ENCODE measurements at regions not wholly inside any gene's neighbourhood (a gene's known extent, or its start where the extent isn't known, plus 50 kb on each side); places are given as distances from the start of the nearest gene placed in this dataset.

GRCh38 chr11:26035696-26036095 is 296.2 kb upstream of the ANO3 start:
- TF ChIP-seq ZFP36 (IDR thresholded peaks at IDR 0.05; ENCODE audit: borderline replicate concordance, partially characterized antibody) (no peak), CHD4 (IDR thresholded peaks at IDR 0.05; ENCODE audit: borderline replicate concordance) (no peak), POLR2A (IDR thresholded peaks at IDR 0.05; ENCODE audit: low read length) (no peak), HMGXB4 (CRISPR knock-in tag; IDR thresholded peaks at IDR 0.05; ENCODE audit: borderline replicate concordance) (no peak), JUNB (IDR thresholded peaks at IDR 0.05) (no peak), CTCF (IDR thresholded peaks at IDR 0.05) (no peak), EP300 (IDR thresholded peaks at IDR 0.05) (no peak)

Data from A549 (cell line).